Liver (tissue), 7 donors: ENCODE measurements at regions not wholly inside any gene's neighbourhood (a gene's known extent, or its start where the extent isn't known, plus 50 kb on each side); places are given as distances from the start of the nearest gene placed in this dataset.

Experiments
- DNase-seq: peaks from one replicate; pipeline ENCODE4 v3.0.0-alpha.2; 2017; ENCODE audit warnings: low spot score
- H3K27ac ChIP-seq, 2 donors: one replicate each; pipeline ENCODE4 v1.7.0; 2013; ENCODE audit warnings: inconsistent platforms in 2 of 2, low read length in 2 of 2, control low read depth in 1 of 2, low read depth in 1 of 2, mild to moderate bottlenecking in 1 of 2
- H3K27me3 ChIP-seq, 4 donors: one replicate each; pipeline versions ENCODE4 v1.6.1 to v1.7.0; 2013; ENCODE audit warnings: low read length in 3 of 4, inconsistent platforms in 1 of 4, mild to moderate bottlenecking in 1 of 4, moderate library complexity in 1 of 4; ENCODE audit not compliant: control insufficient read depth in 4 of 4, insufficient read depth in 4 of 4
- H3K36me3 ChIP-seq, 4 donors: one replicate each; pipeline versions ENCODE4 v1.6.1 to v1.7.0; 2013; ENCODE audit warnings: low read length in 3 of 4, mild to moderate bottlenecking in 3 of 4, low read depth in 1 of 4, moderate library complexity in 1 of 4; ENCODE audit not compliant: control insufficient read depth in 4 of 4, insufficient read depth in 3 of 4
- H3K4me1 ChIP-seq, 4 donors: one replicate each; pipeline versions ENCODE4 v1.6.1 to v1.7.0; 2013; ENCODE audit warnings: low read length in 3 of 4, mild to moderate bottlenecking in 3 of 4, moderate library complexity in 1 of 4; ENCODE audit not compliant: control insufficient read depth in 4 of 4, insufficient read depth in 4 of 4
- H3K4me3 ChIP-seq, 3 donors: one replicate each; pipeline versions ENCODE4 v1.6.1 to v1.7.0; 2013; ENCODE audit warnings: low read length in 3 of 3, control low read depth in 1 of 3, low read depth in 1 of 3, mild to moderate bottlenecking in 1 of 3
- H3K9ac ChIP-seq, 2 donors: one replicate each; pipeline ENCODE4 v1.7.0; 2013; ENCODE audit warnings: low read length in 2 of 2, mild to moderate bottlenecking in 2 of 2, moderate library complexity in 2 of 2, control low read depth in 1 of 2, low read depth in 1 of 2
- H3K9me3 ChIP-seq, 4 donors: one replicate each; pipeline versions ENCODE4 v1.6.1 to v1.7.0; 2013; ENCODE audit warnings: low read length in 3 of 4; ENCODE audit not compliant: control insufficient read depth in 4 of 4
- EGR1 ChIP-seq, 2 donors: IDR thresholded peaks; 2 replicates each; pipeline ENCODE4 v1.6.1; 2016 to 2018; ENCODE audit warnings: antibody characterized with exemption in 2 of 2, low read depth in 2 of 2
- FOXA1 ChIP-seq: IDR thresholded peaks from 2 replicates; pipeline ENCODE4 v1.6.1; 2016; ENCODE audit warnings: antibody characterized with exemption
- FOXA2 ChIP-seq: IDR thresholded peaks from 2 replicates; pipeline ENCODE4 v1.6.1; 2016; ENCODE audit warnings: antibody characterized with exemption
- GABPA ChIP-seq, 2 donors: IDR thresholded peaks in 1 of 2; conservative IDR thresholded peaks in 1 of 2; 2 replicates each; pipeline ENCODE4 v1.6.1; 2016; ENCODE audit warnings: antibody characterized with exemption in 2 of 2, mild to moderate bottlenecking in 1 of 2, moderate library complexity in 1 of 2
- HNF4A ChIP-seq, 2 donors: conservative IDR thresholded peaks; 2 replicates each; pipeline ENCODE4 v1.6.1; 2016; ENCODE audit warnings: antibody characterized with exemption in 2 of 2, mild to moderate bottlenecking in 2 of 2
- HNF4G ChIP-seq: IDR thresholded peaks from 2 replicates; pipeline ENCODE4 v1.6.1; 2016; ENCODE audit warnings: antibody characterized with exemption
- JUND ChIP-seq, 2 donors: IDR thresholded peaks; 2 replicates each; pipeline ENCODE4 v1.6.1; 2016; ENCODE audit warnings: antibody characterized with exemption in 2 of 2
- NR2F2 ChIP-seq: IDR thresholded peaks from 2 replicates; pipeline ENCODE4 v1.6.1; 2016; ENCODE audit warnings: antibody characterized with exemption
- RAD21 ChIP-seq, 2 donors: IDR thresholded peaks; 2 replicates each; pipeline ENCODE4 v1.6.1; 2016; ENCODE audit warnings: antibody characterized with exemption in 2 of 2, mild to moderate bottlenecking in 2 of 2
- RXRA ChIP-seq, 2 donors: IDR thresholded peaks; 2 replicates each; pipeline ENCODE4 v1.6.1; 2017 to 2018; ENCODE audit warnings: antibody characterized with exemption in 2 of 2, mild to moderate bottlenecking in 1 of 2
- SP1 ChIP-seq: IDR thresholded peaks from 2 replicates; pipeline ENCODE4 v1.6.1; 2018; ENCODE audit warnings: antibody characterized with exemption, mild to moderate bottlenecking
- TAF1 ChIP-seq: conservative IDR thresholded peaks from 2 replicates; pipeline ENCODE4 v1.6.1; 2016; ENCODE audit warnings: antibody characterized with exemption, mild to moderate bottlenecking
- YY1 ChIP-seq: IDR thresholded peaks from 2 replicates; pipeline ENCODE4 v1.6.1; 2016; ENCODE audit warnings: antibody characterized with exemption, mild to moderate bottlenecking
- WGBS: extraction: QIAGEN DNeasy Blood & Tissue Kit; methylation state at CpG from one replicate; pipeline ENCODE4 v1.1.7; 2013; 5-methylcytosine and 5-hydroxymethylcytosine counted together
- TF ChIP-seq, protein P1 (sequence below): IDR thresholded peaks from 2 replicates; pipeline ENCODE4 v1.6.1; 2016; ENCODE audit warnings: antibody characterized with exemption
- TF ChIP-seq, protein P2 (sequence below): IDR thresholded peaks from 2 replicates; pipeline ENCODE4 v1.6.1; 2016; ENCODE audit warnings: antibody characterized with exemption, mild to moderate bottlenecking
- TF ChIP-seq, protein P3 (sequence below): IDR thresholded peaks from 2 replicates; pipeline ENCODE4 v1.6.1; 2016; ENCODE audit warnings: antibody characterized with exemption
- TF ChIP-seq, protein P4 (sequence below): IDR thresholded peaks from 2 replicates; pipeline ENCODE4 v1.6.1; 2016; ENCODE audit warnings: antibody characterized with exemption
- donor health status: healthy.
- donor health status: healthy.
- donor health status: healthy.
- donor health status: healthy.

DNA sequence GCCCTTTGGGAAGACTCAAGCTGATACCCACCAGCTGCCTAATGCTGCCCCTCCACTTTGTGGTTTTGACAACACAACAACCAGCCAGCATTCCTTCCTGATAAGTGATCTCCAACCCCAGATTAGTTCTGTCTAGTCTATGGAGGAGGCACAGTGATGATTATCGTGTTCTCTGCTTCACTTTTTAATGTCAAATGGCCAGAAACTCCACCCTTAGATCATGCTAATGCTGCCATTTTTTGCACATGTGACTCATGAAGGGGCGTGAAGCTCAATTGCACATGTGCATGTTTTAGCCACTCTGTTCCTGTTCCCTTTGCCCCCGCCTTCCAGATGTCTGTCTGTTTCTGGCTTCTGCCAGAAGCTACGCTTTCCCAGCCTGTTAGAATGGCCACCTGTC is 199.8 kb downstream of the COG6 start:
- Histone ChIP-seq H3K4me3 (no peak overlapping the region), H3K36me3 (no peaks in the 10 kb centered on the region), H3K9me3 (peaks cover 0 to 2% (median 0%) of the 10 kb centered on the region in 4 donors), H3K27ac (no peak overlapping the region), H3K9ac (no peak overlapping the region), H3K4me1 (no peaks in the 10 kb centered on the region), H3K27me3 (peaks cover 0 to 6% (median 0%) of the 10 kb centered on the region in 4 donors)
- 64% methylated on average over 4 of the region's 4 CpGs for WGBS
- TF ChIP-seq, protein P1, sequence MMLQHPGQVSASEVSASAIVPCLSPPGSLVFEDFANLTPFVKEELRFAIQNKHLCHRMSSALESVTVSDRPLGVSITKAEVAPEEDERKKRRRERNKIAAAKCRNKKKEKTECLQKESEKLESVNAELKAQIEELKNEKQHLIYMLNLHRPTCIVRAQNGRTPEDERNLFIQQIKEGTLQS: no peak
- TF ChIP-seq SP1 (no peak), NR2F2 (no peak), YY1 (no peak), JUND (IDR thresholded peaks at IDR 0.05) (no peak), RXRA (IDR thresholded peaks at IDR 0.05) (no peak), HNF4G (no peak), FOXA2 (no peak), FOXA1 (no peak), TAF1 (no peak), RAD21 (IDR thresholded peaks at IDR 0.05) (no peak), GABPA (IDR thresholded peaks at IDR 0.05 in 1 of 2, conservative IDR thresholded peaks at IDR 0.05 in 1 of 2) (no peak), HNF4A (conservative IDR thresholded peaks at IDR 0.05) (no peak), EGR1 (IDR thresholded peaks at IDR 0.05; ENCODE audit: low read depth in 2 of 2) (no peak)
- TF ChIP-seq, protein P2, sequence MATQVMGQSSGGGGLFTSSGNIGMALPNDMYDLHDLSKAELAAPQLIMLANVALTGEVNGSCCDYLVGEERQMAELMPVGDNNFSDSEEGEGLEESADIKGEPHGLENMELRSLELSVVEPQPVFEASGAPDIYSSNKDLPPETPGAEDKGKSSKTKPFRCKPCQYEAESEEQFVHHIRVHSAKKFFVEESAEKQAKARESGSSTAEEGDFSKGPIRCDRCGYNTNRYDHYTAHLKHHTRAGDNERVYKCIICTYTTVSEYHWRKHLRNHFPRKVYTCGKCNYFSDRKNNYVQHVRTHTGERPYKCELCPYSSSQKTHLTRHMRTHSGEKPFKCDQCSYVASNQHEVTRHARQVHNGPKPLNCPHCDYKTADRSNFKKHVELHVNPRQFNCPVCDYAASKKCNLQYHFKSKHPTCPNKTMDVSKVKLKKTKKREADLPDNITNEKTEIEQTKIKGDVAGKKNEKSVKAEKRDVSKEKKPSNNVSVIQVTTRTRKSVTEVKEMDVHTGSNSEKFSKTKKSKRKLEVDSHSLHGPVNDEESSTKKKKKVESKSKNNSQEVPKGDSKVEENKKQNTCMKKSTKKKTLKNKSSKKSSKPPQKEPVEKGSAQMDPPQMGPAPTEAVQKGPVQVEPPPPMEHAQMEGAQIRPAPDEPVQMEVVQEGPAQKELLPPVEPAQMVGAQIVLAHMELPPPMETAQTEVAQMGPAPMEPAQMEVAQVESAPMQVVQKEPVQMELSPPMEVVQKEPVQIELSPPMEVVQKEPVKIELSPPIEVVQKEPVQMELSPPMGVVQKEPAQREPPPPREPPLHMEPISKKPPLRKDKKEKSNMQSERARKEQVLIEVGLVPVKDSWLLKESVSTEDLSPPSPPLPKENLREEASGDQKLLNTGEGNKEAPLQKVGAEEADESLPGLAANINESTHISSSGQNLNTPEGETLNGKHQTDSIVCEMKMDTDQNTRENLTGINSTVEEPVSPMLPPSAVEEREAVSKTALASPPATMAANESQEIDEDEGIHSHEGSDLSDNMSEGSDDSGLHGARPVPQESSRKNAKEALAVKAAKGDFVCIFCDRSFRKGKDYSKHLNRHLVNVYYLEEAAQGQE: no peak
- TF ChIP-seq, protein P3, sequence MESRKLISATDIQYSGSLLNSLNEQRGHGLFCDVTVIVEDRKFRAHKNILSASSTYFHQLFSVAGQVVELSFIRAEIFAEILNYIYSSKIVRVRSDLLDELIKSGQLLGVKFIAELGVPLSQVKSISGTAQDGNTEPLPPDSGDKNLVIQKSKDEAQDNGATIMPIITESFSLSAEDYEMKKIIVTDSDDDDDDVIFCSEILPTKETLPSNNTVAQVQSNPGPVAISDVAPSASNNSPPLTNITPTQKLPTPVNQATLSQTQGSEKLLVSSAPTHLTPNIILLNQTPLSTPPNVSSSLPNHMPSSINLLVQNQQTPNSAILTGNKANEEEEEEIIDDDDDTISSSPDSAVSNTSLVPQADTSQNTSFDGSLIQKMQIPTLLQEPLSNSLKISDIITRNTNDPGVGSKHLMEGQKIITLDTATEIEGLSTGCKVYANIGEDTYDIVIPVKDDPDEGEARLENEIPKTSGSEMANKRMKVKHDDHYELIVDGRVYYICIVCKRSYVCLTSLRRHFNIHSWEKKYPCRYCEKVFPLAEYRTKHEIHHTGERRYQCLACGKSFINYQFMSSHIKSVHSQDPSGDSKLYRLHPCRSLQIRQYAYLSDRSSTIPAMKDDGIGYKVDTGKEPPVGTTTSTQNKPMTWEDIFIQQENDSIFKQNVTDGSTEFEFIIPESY: no peak
- TF ChIP-seq, protein P4, sequence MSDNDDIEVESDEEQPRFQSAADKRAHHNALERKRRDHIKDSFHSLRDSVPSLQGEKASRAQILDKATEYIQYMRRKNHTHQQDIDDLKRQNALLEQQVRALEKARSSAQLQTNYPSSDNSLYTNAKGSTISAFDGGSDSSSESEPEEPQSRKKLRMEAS: no peak
- DNase-seq: no peak

DNA sequence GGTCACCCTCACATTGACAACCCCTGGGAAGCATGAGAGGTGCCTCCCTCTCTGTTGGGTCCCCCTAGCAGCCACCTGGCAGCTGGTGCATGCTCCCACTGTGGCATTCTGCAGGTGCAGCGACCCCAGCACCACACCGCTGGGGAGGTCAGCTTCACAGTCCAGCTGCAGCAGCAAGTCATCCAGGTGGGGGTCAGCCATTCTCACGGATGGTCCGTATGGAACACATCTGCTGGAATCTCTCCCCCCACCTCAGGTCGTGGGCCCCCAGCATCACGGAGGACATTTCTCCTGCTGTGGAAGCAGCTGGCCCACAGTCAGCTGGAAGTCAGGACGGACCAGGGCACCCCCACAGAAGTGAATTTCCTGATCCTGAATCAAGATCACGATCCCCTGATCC is 201.3 kb downstream of the COG6 start:
- DNase-seq: no peak
- Histone ChIP-seq H3K4me3 (no peak overlapping the region), H3K9me3 (peaks cover 0 to 2% (median 0%) of the 10 kb centered on the region in 4 donors), H3K4me1 (no peaks in the 10 kb centered on the region), H3K9ac (no peak overlapping the region), H3K27me3 (peaks cover 0 to 6% (median 0%) of the 10 kb centered on the region in 4 donors), H3K27ac (no peak overlapping the region), H3K36me3 (no peaks in the 10 kb centered on the region)
- 81% methylated on average over 8 of the region's 8 CpGs for WGBS
- TF ChIP-seq, protein P2: no peak
- no peak for TF ChIP-seq TAF1
- TF ChIP-seq, protein P4: no peak
- TF ChIP-seq, protein P1: no peak
- TF ChIP-seq FOXA2: no peak
- TF ChIP-seq JUND (IDR thresholded peaks at IDR 0.05): no peak
- TF ChIP-seq RXRA (IDR thresholded peaks at IDR 0.05): no peak
- no peak for TF ChIP-seq GABPA (IDR thresholded peaks at IDR 0.05 in 1 of 2, conservative IDR thresholded peaks at IDR 0.05 in 1 of 2)
